Peyer's patch (tissue), 4 donors: ENCODE measurements at regions not wholly inside any gene's neighbourhood (a gene's known extent, or its start where the extent isn't known, plus 50 kb on each side); places are given as distances from the start of the nearest gene placed in this dataset.

Source experiments
- DNase-seq, 3 donors: peaks; one replicate each; pipeline ENCODE4 v3.0.0-alpha.2; 2017 to 2019
- H3K27ac ChIP-seq, 4 donors: fragments of 200-600 bp; sonication (generic); one replicate each; pipeline ENCODE4 v1.5.1; 2016 to 2019
- H3K27me3 ChIP-seq, 2 donors: fragments of 200-600 bp; sonication (generic); one replicate each; pipeline ENCODE4 v1.5.1; 2019
- H3K36me3 ChIP-seq, 3 donors: fragments of 200-600 bp; sonication (generic); one replicate each; pipeline ENCODE4 v1.5.1; 2016 to 2019
- H3K4me1 ChIP-seq, 4 donors: fragments of 200-600 bp; sonication (generic); one replicate each; pipeline ENCODE4 v1.5.1; 2016 to 2019
- H3K4me3 ChIP-seq, 4 donors: fragments of 200-600 bp; sonication (generic); 1 replicate in 3 of 4; 2 replicates in 1 of 4; pipeline ENCODE4 v1.5.1; 2016 to 2019; ENCODE audit warnings: mild to moderate bottlenecking in 1 of 4
- H3K9me3 ChIP-seq, 4 donors: fragments of 200-600 bp; sonication (generic); one replicate each; pipeline ENCODE4 v1.5.1; 2016 to 2019; ENCODE audit warnings: mild to moderate bottlenecking in 1 of 4
- CTCF ChIP-seq, 6 experiments: fragments of 450-650 bp in 4 of 6; fragments of 200-600 bp in 2 of 6; sonication (generic) in 1 of 6; IDR thresholded peaks; one replicate each; pipeline ENCODE4 v1.5.1; 2017 to 2019; ENCODE audit warnings: antibody characterized with exemption in 6 of 6, mild to moderate bottlenecking in 3 of 6, moderate library complexity in 1 of 6
- POLR2A ChIP-seq, 2 donors: fragments of 450-650 bp; IDR thresholded peaks; one replicate each; pipeline ENCODE4 v1.5.1; 2017; ENCODE audit warnings: antibody characterized with exemption in 2 of 2, mild to moderate bottlenecking in 2 of 2, moderate library complexity in 2 of 2

GRCh38 chr6:8589941-8590729, 154.8 kb upstream of the SLC35B3 start:
- H3K9me3 ChIP-seq = no peaks in the 10 kb centered on the region
- DNase-seq = no peak
- TF ChIP-seq CTCF (IDR thresholded peaks at IDR 0.05) (no peak), POLR2A (IDR thresholded peaks at IDR 0.05) (no peak)

GRCh38 chr6:8588176-8588575, 152.8 kb upstream of the SLC35B3 start:
- no peak overlapping the region for H3K4me3 ChIP-seq
- H3K27ac ChIP-seq = no peak overlapping the region
- TF ChIP-seq POLR2A (IDR thresholded peaks at IDR 0.05) (no peak), CTCF (IDR thresholded peaks at IDR 0.05) (no peak)
- no peaks in the 10 kb centered on the region for H3K27me3 ChIP-seq
- H3K36me3 ChIP-seq = no peaks in the 10 kb centered on the region
- DNase-seq = no peak
- no peaks in the 10 kb centered on the region for H3K4me1 ChIP-seq
- no peaks in the 10 kb centered on the region for H3K9me3 ChIP-seq

More at GRCh38 chr6:8589941-8590729, 154.8 kb upstream of the SLC35B3 start:
- H3K27ac ChIP-seq = no peak overlapping the region
- no peak overlapping the region for H3K4me3 ChIP-seq
- H3K27me3 ChIP-seq = no peaks in the 10 kb centered on the region
- no peaks in the 10 kb centered on the region for H3K4me1 ChIP-seq
- no peaks in the 10 kb centered on the region for H3K36me3 ChIP-seq

- no peak overlapping the region for H3K27ac ChIP-seq
- H3K4me3 ChIP-seq = no peak overlapping the region
- no peak for TF ChIP-seq CTCF (IDR thresholded peaks at IDR 0.05)
- TF ChIP-seq POLR2A (IDR thresholded peaks at IDR 0.05) = no peak
- no peaks in the 10 kb centered on the region for H3K36me3 ChIP-seq
- DNase-seq = no peak
- H3K9me3 ChIP-seq = no peaks in the 10 kb centered on the region
- H3K27me3 ChIP-seq = no peaks in the 10 kb centered on the region
- no peaks in the 10 kb centered on the region for H3K4me1 ChIP-seq
Observed at GRCh38 chr6:8583291-8583690, 147.9 kb upstream of the SLC35B3 start.

GRCh38 chr6:8579372-8579771, 144.0 kb upstream of the SLC35B3 start:
- Histone ChIP-seq H3K4me3 (no peak overlapping the region), H3K36me3 (no peaks in the 10 kb centered on the region), H3K27ac (no peak overlapping the region), H3K9me3 (no peaks in the 10 kb centered on the region), H3K4me1 (no peaks in the 10 kb centered on the region), H3K27me3 (no peaks in the 10 kb centered on the region)
- DNase-seq = no peak
- TF ChIP-seq CTCF (IDR thresholded peaks at IDR 0.05) = no peak
- TF ChIP-seq POLR2A (IDR thresholded peaks at IDR 0.05) = no peak

- Histone ChIP-seq H3K9me3 (no peaks in the 10 kb centered on the region), H3K27me3 (no peaks in the 10 kb centered on the region), H3K4me1 (no peaks in the 10 kb centered on the region), H3K4me3 (no peak overlapping the region), H3K27ac (no peak overlapping the region), H3K36me3 (no peaks in the 10 kb centered on the region)
- DNase-seq = no peak
- TF ChIP-seq CTCF (IDR thresholded peaks at IDR 0.05) = no peak
- TF ChIP-seq POLR2A (IDR thresholded peaks at IDR 0.05) = no peak
Observed at GRCh38 chr6:8578006-8578405, 142.7 kb upstream of the SLC35B3 start.
